Stimulated activated naive B cell treated with anti-CD40 and anti-IgM and Interleukin-4, amounts not matched to agents 10 μg/mL and 1 μg/mL and 100 μg/mL, for 72 hours (primary cell): ENCODE measurements at regions not wholly inside any gene's neighbourhood (a gene's known extent, or its start where the extent isn't known, plus 50 kb on each side); places are given as distances from the start of the nearest gene placed in this dataset.

Source experiments
- ATAC-seq, 2 donors: fragments of 150-1000 bp; cut with Tn5 transposase; replicated peaks; 2 replicates each; pipeline ENCODE4 v1.10.0; 2021; ENCODE audit warnings: moderate library complexity in 1 of 2
- DNase-seq: peaks from one replicate; pipeline ENCODE4 v3.0.0; 2021
- H3K27ac Mint-ChIP-seq: one replicate; pipeline ENCODE4 v1.8.0; 2022; ENCODE audit warnings: mild to moderate bottlenecking, mixed read lengths
- H3K27me3 Mint-ChIP-seq, 2 donors: one replicate each; pipeline ENCODE4 v1.8.0; 2022; ENCODE audit warnings: mixed read lengths in 2 of 2
- H3K36me3 Mint-ChIP-seq, 2 donors: one replicate each; pipeline ENCODE4 v1.8.0; 2022; ENCODE audit warnings: mixed read lengths in 2 of 2, mild to moderate bottlenecking in 1 of 2
- H3K4me1 Mint-ChIP-seq, 2 donors: one replicate each; pipeline ENCODE4 v1.8.0; 2022; ENCODE audit warnings: mixed read lengths in 2 of 2, mild to moderate bottlenecking in 1 of 2
- H3K4me3 Mint-ChIP-seq, 2 donors: one replicate each; pipeline ENCODE4 v1.8.0; 2022; ENCODE audit warnings: mild to moderate bottlenecking in 2 of 2, mixed read lengths in 2 of 2, moderate library complexity in 1 of 2
- H3K9me3 Mint-ChIP-seq, 2 donors: one replicate each; pipeline ENCODE4 v1.8.0; 2022; ENCODE audit warnings: mixed read lengths in 2 of 2, mild to moderate bottlenecking in 1 of 2

- Mint-ChIP-seq H3K4me3 (no peak overlapping the region), H3K9me3 (peaks cover 4 to 12% of the 10 kb centered on the region in 2 donors), H3K27me3 (no peaks in the 10 kb centered on the region), H3K36me3 (no peaks in the 10 kb centered on the region), H3K4me1 (no peaks in the 10 kb centered on the region), H3K27ac (no peak overlapping the region)
- ATAC-seq (no peak), DNase-seq (no peak)
Measured at GRCh38 chr3:163132111-163132510, 1635.5 kb downstream of the OTOL1 start.

GRCh38 chr3:163129287-163129686, 1632.7 kb downstream of the OTOL1 start:
- no peak overlapping the region for H3K4me3 Mint-ChIP-seq
- H3K27ac Mint-ChIP-seq: no peak overlapping the region
- peaks cover 11 to 16% of the 10 kb centered on the region in 2 donors for H3K9me3 Mint-ChIP-seq
- no peaks in the 10 kb centered on the region for H3K4me1 Mint-ChIP-seq
- no peaks in the 10 kb centered on the region for H3K27me3 Mint-ChIP-seq
- no peaks in the 10 kb centered on the region for H3K36me3 Mint-ChIP-seq
- DNase-seq (no peak), ATAC-seq (no peak)

- Mint-ChIP-seq H3K27me3 (no peaks in the 10 kb centered on the region), H3K9me3 (peaks cover 11 to 14% of the 10 kb centered on the region in 2 donors), H3K4me3 (no peak overlapping the region), H3K27ac (no peak overlapping the region), H3K36me3 (no peaks in the 10 kb centered on the region), H3K4me1 (no peaks in the 10 kb centered on the region)
- DNase-seq (no peak), ATAC-seq (no peak)
Measured at GRCh38 chr3:163126115-163126514, 1629.5 kb downstream of the OTOL1 start.
